GM19043 (cell line): ENCODE measurements at regions not wholly inside any gene's neighbourhood (a gene's known extent, or its start where the extent isn't known, plus 50 kb on each side); places are given as distances from the start of the nearest gene placed in this dataset.
A peak's percentile ranks its signal among the peaks of the same experiment; 100 is the strongest.
"Not testable (repeated sequence)": the region's sequence is repeated elsewhere in the genome, so short reads cannot be mapped to it uniquely, and the experiment has no call there.

Experiments
- ATAC-seq: cut with Tn5 transposase; IDR thresholded peaks from one replicate; pipeline ENCODE4 v1.9.1; 2021; ENCODE audit warnings: low read depth; ENCODE audit not compliant: unreplicated experiment

GRCh38 chr5:32534041-32534440 is 51.3 kb upstream of the SUB1 start:
- no peak for ATAC-seq

GRCh38 chr5:32531885-32532520 is 53.4 kb upstream of the SUB1 start:
- peak; percentile 42 for ATAC-seq

GRCh38 chr5:32527321-32527720 is 58.0 kb upstream of the SUB1 start:
- not testable (repeated sequence) for ATAC-seq

- ATAC-seq: no peak
Measured at GRCh38 chr5:32526810-32527209, 58.5 kb upstream of the SUB1 start.

GRCh38 chr5:32523625-32524024 is 61.7 kb upstream of the SUB1 start:
- no peak for ATAC-seq

GRCh38 chr5:32522429-32523143 is 62.8 kb upstream of the SUB1 start:
- no peak for ATAC-seq

GRCh38 chr5:32521481-32521880 is 63.9 kb upstream of the SUB1 start:
- no peak for ATAC-seq

- ATAC-seq: no peak
Measured at GRCh38 chr5:32520972-32521371, 64.4 kb upstream of the SUB1 start.

- ATAC-seq: no peak
Measured at GRCh38 chr5:32520356-32520755, 65.0 kb upstream of the SUB1 start.

- no peak for ATAC-seq
Measured at GRCh38 chr5:32519508-32519907, 65.8 kb upstream of the SUB1 start.

- ATAC-seq: no peak
Measured at GRCh38 chr5:32514806-32515205, 70.3 kb upstream of the ZFR start.

GRCh38 chr5:32512926-32513325 is 68.4 kb upstream of the ZFR start:
- no peak for ATAC-seq

- ATAC-seq: no peak
Measured at GRCh38 chr5:32511776-32512374, 67.3 kb upstream of the ZFR start.

GRCh38 chr5:32510860-32511259 is 66.3 kb upstream of the ZFR start:
- no peak for ATAC-seq

- no peak for ATAC-seq
Measured at GRCh38 chr5:32508806-32509805, 64.6 kb upstream of the ZFR start.

GRCh38 chr5:32507738-32508434 is 63.3 kb upstream of the ZFR start:
- ATAC-seq: no peak

GRCh38 chr5:32506799-32507198 is 62.3 kb upstream of the ZFR start:
- no peak for ATAC-seq

- no peak for ATAC-seq
Measured at GRCh38 chr5:32506201-32506661, 61.7 kb upstream of the ZFR start.

GRCh38 chr5:32505756-32506155 is 61.2 kb upstream of the ZFR start:
- no peak for ATAC-seq

GRCh38 chr5:32504989-32505596 is 60.6 kb upstream of the ZFR start:
- no peak for ATAC-seq
